GM21447 (cell line): ENCODE measurements at regions not wholly inside any gene's neighbourhood (a gene's known extent, or its start where the extent isn't known, plus 50 kb on each side); places are given as distances from the start of the nearest gene placed in this dataset.
A peak's percentile ranks its signal among the peaks of the same experiment; 100 is the strongest.

ENCODE experiments used
- ATAC-seq: cut with Tn5 transposase; IDR thresholded peaks from one replicate; pipeline ENCODE4 v1.9.1; 2021; ENCODE audit not compliant: unreplicated experiment

GRCh38 chr15:46682969-46683791 lies 1034.1 kb upstream of the SEMA6D start:
- ATAC-seq = no peak

- ATAC-seq = no peak
These were observed 1032.2 kb upstream of the SEMA6D start for GRCh38 chr15:46685096-46685495.

- ATAC-seq = no peak
These were observed 1031.6 kb upstream of the SEMA6D start for GRCh38 chr15:46685681-46686080.

GRCh38 chr15:46696281-46696680 lies 1021.0 kb upstream of the SEMA6D start:
- ATAC-seq = no peak

GRCh38 chr15:46701346-46701745 lies 1016.0 kb upstream of the SEMA6D start:
- no peak for ATAC-seq

- no peak for ATAC-seq
These were observed 1015.4 kb upstream of the SEMA6D start for GRCh38 chr15:46701896-46702295.

GRCh38 chr15:46703020-46703861 lies 1014.1 kb upstream of the SEMA6D start:
- ATAC-seq = peak; percentile 55

- peak; percentile 44 for ATAC-seq
These were observed 1013.3 kb upstream of the SEMA6D start for GRCh38 chr15:46703871-46704637.

- no peak for ATAC-seq
These were observed 1009.9 kb upstream of the SEMA6D start for GRCh38 chr15:46707452-46707851.

- no peak for ATAC-seq
These were observed 1009.1 kb upstream of the SEMA6D start for GRCh38 chr15:46708226-46708625.

GRCh38 chr15:46709460-46710083 lies 1007.7 kb upstream of the SEMA6D start:
- no peak for ATAC-seq

- ATAC-seq = no peak
These were observed 1006.8 kb upstream of the SEMA6D start for GRCh38 chr15:46710401-46710960.

GRCh38 chr15:46713045-46713444 lies 1004.3 kb upstream of the SEMA6D start:
- no peak for ATAC-seq

- ATAC-seq = no peak
These were observed 1002.4 kb upstream of the SEMA6D start for GRCh38 chr15:46714950-46715349.

- no peak for ATAC-seq
These were observed 994.0 kb upstream of the SEMA6D start for GRCh38 chr15:46723308-46723707.

GRCh38 chr15:46732060-46732459 lies 985.2 kb upstream of the SEMA6D start:
- ATAC-seq = no peak

- no peak for ATAC-seq
These were observed 982.2 kb upstream of the SEMA6D start for GRCh38 chr15:46735115-46735514.

GRCh38 chr15:46751303-46751702 lies 966.0 kb upstream of the SEMA6D start:
- ATAC-seq = no peak

GRCh38 chr15:46753946-46754345 lies 963.4 kb upstream of the SEMA6D start:
- no peak for ATAC-seq

- no peak for ATAC-seq
These were observed 954.2 kb upstream of the SEMA6D start for GRCh38 chr15:46763091-46763490.

- ATAC-seq = no peak
These were observed 952.5 kb upstream of the SEMA6D start for GRCh38 chr15:46764851-46765250.
